Fibroblast of villous mesenchyme (primary cell): ENCODE measurements at regions not wholly inside any gene's neighbourhood (a gene's known extent, or its start where the extent isn't known, plus 50 kb on each side); places are given as distances from the start of the nearest gene placed in this dataset.

ENCODE experiments used
- DNase-seq: peaks from one replicate; pipeline ENCODE4 v3.0.0-alpha.2; 2010; ENCODE audit warnings: low read depth
- H3K4me3 ChIP-seq: 2 replicates; pipeline ENCODE4 v1.5.1; 2011; ENCODE audit warnings: low read depth, mild to moderate bottlenecking, low read length
- TF ChIP-seq, protein P1 (sequence below): IDR thresholded peaks from 2 replicates; pipeline ENCODE4 v1.5.1; 2012; ENCODE audit warnings: low read depth, mild to moderate bottlenecking, low read length; ENCODE audit not compliant: insufficient read depth

DNA sequence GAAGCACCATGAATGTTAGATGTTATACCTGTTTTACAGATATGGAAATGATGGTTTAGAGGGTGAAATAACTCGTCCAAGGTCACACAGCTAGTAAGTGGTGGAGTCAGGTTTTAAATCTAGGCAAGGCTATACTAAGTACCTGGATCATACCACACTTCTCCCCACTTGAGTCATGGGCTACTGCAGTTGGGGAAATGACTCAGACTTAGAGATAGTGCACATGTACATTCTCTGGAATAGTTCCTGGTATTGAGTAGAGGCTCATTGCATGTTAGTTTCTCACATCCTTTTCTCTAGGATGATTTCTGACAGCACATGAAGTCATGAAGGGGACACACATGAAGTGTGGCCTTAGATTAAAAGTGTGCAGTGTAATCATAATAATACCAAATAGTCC lies 76.2 kb upstream of the TNFSF11 start:
- no peak overlapping the region for H3K4me3 ChIP-seq
- TF ChIP-seq, protein P1, sequence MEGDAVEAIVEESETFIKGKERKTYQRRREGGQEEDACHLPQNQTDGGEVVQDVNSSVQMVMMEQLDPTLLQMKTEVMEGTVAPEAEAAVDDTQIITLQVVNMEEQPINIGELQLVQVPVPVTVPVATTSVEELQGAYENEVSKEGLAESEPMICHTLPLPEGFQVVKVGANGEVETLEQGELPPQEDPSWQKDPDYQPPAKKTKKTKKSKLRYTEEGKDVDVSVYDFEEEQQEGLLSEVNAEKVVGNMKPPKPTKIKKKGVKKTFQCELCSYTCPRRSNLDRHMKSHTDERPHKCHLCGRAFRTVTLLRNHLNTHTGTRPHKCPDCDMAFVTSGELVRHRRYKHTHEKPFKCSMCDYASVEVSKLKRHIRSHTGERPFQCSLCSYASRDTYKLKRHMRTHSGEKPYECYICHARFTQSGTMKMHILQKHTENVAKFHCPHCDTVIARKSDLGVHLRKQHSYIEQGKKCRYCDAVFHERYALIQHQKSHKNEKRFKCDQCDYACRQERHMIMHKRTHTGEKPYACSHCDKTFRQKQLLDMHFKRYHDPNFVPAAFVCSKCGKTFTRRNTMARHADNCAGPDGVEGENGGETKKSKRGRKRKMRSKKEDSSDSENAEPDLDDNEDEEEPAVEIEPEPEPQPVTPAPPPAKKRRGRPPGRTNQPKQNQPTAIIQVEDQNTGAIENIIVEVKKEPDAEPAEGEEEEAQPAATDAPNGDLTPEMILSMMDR = no peak
- DNase-seq = peak; percentile 75

DNA sequence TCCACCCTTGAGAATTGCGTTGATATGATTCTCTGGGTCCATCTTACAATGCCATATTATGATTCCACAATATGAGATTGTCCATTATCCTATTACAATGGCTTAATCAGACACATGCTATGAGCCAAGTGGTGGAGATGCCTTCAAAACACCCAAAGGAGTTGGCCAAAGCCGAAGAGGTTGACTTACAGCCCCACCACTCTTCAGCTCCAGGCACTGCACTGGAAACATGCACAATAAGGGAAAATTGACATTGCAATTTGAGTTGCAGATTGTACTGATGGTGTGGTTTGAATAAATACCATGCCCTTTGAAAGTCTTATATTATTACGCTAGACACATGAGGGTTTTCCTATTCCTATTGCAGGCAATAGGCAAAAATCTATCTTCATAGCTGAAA lies 75.4 kb upstream of the TNFSF11 start:
- TF ChIP-seq, protein P1 = no peak
- H3K4me3 ChIP-seq = no peak overlapping the region
- DNase-seq = no peak
